Hepatocyte (in vitro differentiated cells): ENCODE measurements at regions not wholly inside any gene's neighbourhood (a gene's known extent, or its start where the extent isn't known, plus 50 kb on each side); places are given as distances from the start of the nearest gene placed in this dataset.

Experiments
- CTCF ChIP-seq: fragments of 200-600 bp; sonication (generic); IDR thresholded peaks from 2 replicates; pipeline ENCODE4 v1.5.1; 2016; ENCODE audit warnings: antibody characterized with exemption, mild to moderate bottlenecking; ENCODE audit not compliant: poor library complexity
- EZH2 ChIP-seq: fragments of 200-600 bp; sonication (generic); IDR thresholded peaks from 2 replicates; pipeline ENCODE4 v1.6.1; 2016; ENCODE audit warnings: antibody characterized with exemption, mild to moderate bottlenecking, borderline replicate concordance

- TF ChIP-seq CTCF (no peak), EZH2 (no peak)
These were observed 92.1 kb upstream of the SMYD2 start for GRCh38 chr1:214188835-214189234.
